ENCODE measurements at regions not wholly inside any gene's neighbourhood (a gene's known extent, or its start where the extent isn't known, plus 50 kb on each side); places are given as distances from the start of the nearest gene placed in this dataset.
"Not testable (repeated sequence)": the region's sequence is repeated elsewhere in the genome, so short reads cannot be mapped to it uniquely, and the experiment has no call there.

GRCh38 chr1:199472978-199473377 is 554.5 kb upstream of the NR5A2 start:
- TF ChIP-seq, protein P1, sequence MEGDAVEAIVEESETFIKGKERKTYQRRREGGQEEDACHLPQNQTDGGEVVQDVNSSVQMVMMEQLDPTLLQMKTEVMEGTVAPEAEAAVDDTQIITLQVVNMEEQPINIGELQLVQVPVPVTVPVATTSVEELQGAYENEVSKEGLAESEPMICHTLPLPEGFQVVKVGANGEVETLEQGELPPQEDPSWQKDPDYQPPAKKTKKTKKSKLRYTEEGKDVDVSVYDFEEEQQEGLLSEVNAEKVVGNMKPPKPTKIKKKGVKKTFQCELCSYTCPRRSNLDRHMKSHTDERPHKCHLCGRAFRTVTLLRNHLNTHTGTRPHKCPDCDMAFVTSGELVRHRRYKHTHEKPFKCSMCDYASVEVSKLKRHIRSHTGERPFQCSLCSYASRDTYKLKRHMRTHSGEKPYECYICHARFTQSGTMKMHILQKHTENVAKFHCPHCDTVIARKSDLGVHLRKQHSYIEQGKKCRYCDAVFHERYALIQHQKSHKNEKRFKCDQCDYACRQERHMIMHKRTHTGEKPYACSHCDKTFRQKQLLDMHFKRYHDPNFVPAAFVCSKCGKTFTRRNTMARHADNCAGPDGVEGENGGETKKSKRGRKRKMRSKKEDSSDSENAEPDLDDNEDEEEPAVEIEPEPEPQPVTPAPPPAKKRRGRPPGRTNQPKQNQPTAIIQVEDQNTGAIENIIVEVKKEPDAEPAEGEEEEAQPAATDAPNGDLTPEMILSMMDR (IDR thresholded peaks at IDR 0.05; ENCODE audit: low read depth, low read length): no peak
- no peak overlapping the region for H3K4me3 ChIP-seq (ENCODE audit: low read depth, low read length)

DNA sequence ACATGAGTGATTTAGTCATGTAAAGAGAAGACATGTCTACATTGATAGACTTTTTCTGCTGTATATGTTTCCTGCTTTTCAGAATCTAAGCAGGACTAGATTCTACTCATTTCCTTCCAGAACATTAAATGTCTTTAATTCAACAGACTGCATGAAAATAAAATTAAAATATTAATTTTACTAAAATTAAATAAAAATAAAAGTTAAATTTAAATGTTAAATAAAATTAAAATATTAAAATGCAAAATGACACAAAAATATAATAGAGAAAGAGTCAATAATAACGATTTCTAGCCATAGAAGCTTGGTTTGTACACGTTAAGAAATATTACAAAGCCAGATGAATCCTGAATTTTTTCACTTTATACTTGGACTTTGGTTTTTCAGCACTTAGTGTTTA is 552.8 kb upstream of the NR5A2 start:
- TF ChIP-seq, protein P1 (IDR thresholded peaks at IDR 0.05; ENCODE audit: low read depth, low read length): no peak

GRCh38 chr1:199482426-199482825 is 545.1 kb upstream of the NR5A2 start:
- no peak overlapping the region for H3K4me3 ChIP-seq (ENCODE audit: low read depth, low read length)
- TF ChIP-seq, protein P1 (IDR thresholded peaks at IDR 0.05; ENCODE audit: low read depth, low read length): no peak

More for the DNA sequence above, 552.8 kb upstream of the NR5A2 start:
- no peak overlapping the region for H3K4me3 ChIP-seq (ENCODE audit: low read depth, low read length)

DNA sequence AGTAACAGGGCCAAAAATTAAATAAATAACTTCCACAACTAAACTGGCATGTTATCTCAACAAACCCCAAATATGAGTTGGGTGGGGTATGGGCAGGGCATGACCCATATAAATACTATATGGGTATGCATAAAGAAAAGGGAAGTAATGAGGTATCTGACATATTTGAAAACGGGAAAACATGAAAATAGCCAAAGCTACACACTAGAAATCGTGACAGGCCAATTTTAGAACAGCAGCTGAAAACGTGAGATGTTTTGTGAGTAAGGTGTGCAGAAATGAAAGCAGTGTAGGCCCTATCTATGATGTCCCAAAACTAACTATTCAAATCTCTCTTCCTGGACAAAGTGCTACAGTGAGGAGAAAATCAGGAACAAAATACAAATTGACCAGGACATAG is 537.9 kb upstream of the NR5A2 start:
- H3K4me3 ChIP-seq (ENCODE audit: low read depth, low read length): no peak overlapping the region
- TF ChIP-seq, protein P1 (IDR thresholded peaks at IDR 0.05; ENCODE audit: low read depth, low read length): no peak

GRCh38 chr1:199490769-199491527 is 536.6 kb upstream of the NR5A2 start:
- no peak overlapping the region for H3K4me3 ChIP-seq (ENCODE audit: low read depth, low read length)

GRCh38 chr1:199495432-199495831 is 532.1 kb upstream of the NR5A2 start:
- H3K4me3 ChIP-seq (ENCODE audit: low read depth, low read length): no peak overlapping the region
- TF ChIP-seq, protein P1 (IDR thresholded peaks at IDR 0.05; ENCODE audit: low read depth, low read length): no peak

More at GRCh38 chr1:199490769-199491527, 536.6 kb upstream of the NR5A2 start:
- TF ChIP-seq, protein P1 (IDR thresholded peaks at IDR 0.05; ENCODE audit: low read depth, low read length): no peak

- H3K4me3 ChIP-seq (ENCODE audit: low read depth, low read length): not testable (repeated sequence)
Observed at GRCh38 chr1:199498802-199499201, 528.7 kb upstream of the NR5A2 start.

GRCh38 chr1:199508072-199508471 is 519.4 kb upstream of the NR5A2 start:
- TF ChIP-seq, protein P1 (IDR thresholded peaks at IDR 0.05; ENCODE audit: low read depth, low read length): no peak

More at GRCh38 chr1:199508072-199508471, 519.4 kb upstream of the NR5A2 start:
- H3K4me3 ChIP-seq (ENCODE audit: low read depth, low read length): no peak overlapping the region
